BLaER1 treated with 17β-estradiol and CSF1 and Interleukin-3, amounts not matched to agents 10 nM and 100 nM (cell line): ENCODE measurements at regions not wholly inside any gene's neighbourhood (a gene's known extent, or its start where the extent isn't known, plus 50 kb on each side); places are given as distances from the start of the nearest gene placed in this dataset.

Source experiments
- H3K27ac ChIP-seq, 11 experiments: shearing (Covaris generic); formaldehyde crosslinking; 2 replicates each; pipeline ENCODE4 v1.8.1; 2022
- H3K27me3 ChIP-seq, 11 experiments: shearing (Covaris generic); formaldehyde crosslinking; 2 replicates each; pipeline ENCODE4 v1.8.1; 2022
- H3K36me3 ChIP-seq, 11 experiments: shearing (Covaris generic); formaldehyde crosslinking; 2 replicates each; pipeline ENCODE4 v1.8.1; 2022
- H3K4me1 ChIP-seq, 10 experiments: shearing (Covaris generic); formaldehyde crosslinking; 2 replicates each; pipeline ENCODE4 v1.8.1; 2022
- H3K4me2 ChIP-seq, 11 experiments: shearing (Covaris generic); formaldehyde crosslinking; 2 replicates each; pipeline ENCODE4 v1.8.1; 2022
- H3K4me3 ChIP-seq, 10 experiments: shearing (Covaris generic); formaldehyde crosslinking; 2 replicates each; pipeline ENCODE4 v1.8.1; 2022
- H3K9ac ChIP-seq, 11 experiments: shearing (Covaris generic); formaldehyde crosslinking; 2 replicates each; pipeline ENCODE4 v1.8.1; 2022
- H3K9me3 ChIP-seq, 11 experiments: shearing (Covaris generic); formaldehyde crosslinking; replicated peaks in 1 of 11; 2 replicates each; pipeline ENCODE4 v1.8.1; 2022
- H4K20me1 ChIP-seq, 11 experiments: shearing (Covaris generic); formaldehyde crosslinking; 2 replicates each; pipeline ENCODE4 v1.8.1; 2022
- Cebpa-rat ChIP-seq, 11 experiments: shearing (Covaris generic); IDR thresholded peaks; 2 replicates each; pipeline ENCODE4 v1.8.1; 2022

- Histone ChIP-seq H3K4me1 (no peaks in the 10 kb centered on the region), H3K9ac (no peak overlapping the region)
- TF ChIP-seq Cebpa-rat (IDR thresholded peaks at IDR 0.05): no peak
Measured at GRCh38 chr20:7361321-7361720, 578.9 kb downstream of the HAO1 start.

GRCh38 chr20:7361931-7362330 lies 578.3 kb downstream of the HAO1 start:
- Histone ChIP-seq H3K9ac (no peak overlapping the region), H3K4me3 (no peak overlapping the region), H3K36me3 (no peaks in the 10 kb centered on the region), H3K27me3 (no peaks in the 10 kb centered on the region), H3K9me3 (peaks cover 0 to 8% (median 0%) of the 10 kb centered on the region in 11 experiments; a peak in 5 of 22 replicates), H3K27ac (no peak overlapping the region), H3K4me2 (no peak overlapping the region), H4K20me1 (no peaks in the 10 kb centered on the region), H3K4me1 (no peaks in the 10 kb centered on the region)
- TF ChIP-seq Cebpa-rat (IDR thresholded peaks at IDR 0.05): no peak

More at GRCh38 chr20:7361321-7361720, 578.9 kb downstream of the HAO1 start:
- Histone ChIP-seq H3K27ac (no peak overlapping the region), H3K4me2 (no peak overlapping the region), H4K20me1 (no peaks in the 10 kb centered on the region), H3K27me3 (no peaks in the 10 kb centered on the region), H3K36me3 (no peaks in the 10 kb centered on the region), H3K9me3 (peaks cover 0 to 8% (median 0%) of the 10 kb centered on the region in 11 experiments; a peak in 5 of 22 replicates), H3K4me3 (no peak overlapping the region)

- H3K36me3 ChIP-seq: no peaks in the 10 kb centered on the region
- H3K27me3 ChIP-seq: no peaks in the 10 kb centered on the region
- no peaks in the 10 kb centered on the region for H3K4me1 ChIP-seq
- H4K20me1 ChIP-seq: no peaks in the 10 kb centered on the region
- TF ChIP-seq Cebpa-rat (IDR thresholded peaks at IDR 0.05): no peak
- H3K4me2 ChIP-seq: no peak overlapping the region
- H3K9me3 ChIP-seq: peaks cover 0 to 8% (median 0%) of the 10 kb centered on the region in 11 experiments; a peak in 5 of 22 replicates
- no peak overlapping the region for H3K27ac ChIP-seq
- no peak overlapping the region for H3K4me3 ChIP-seq
- no peak overlapping the region for H3K9ac ChIP-seq
Measured at GRCh38 chr20:7362601-7363000, 577.7 kb downstream of the HAO1 start.

GRCh38 chr20:7366189-7366588 lies 574.1 kb downstream of the HAO1 start:
- peaks cover 0 to 8% (median 0%) of the 10 kb centered on the region in 11 experiments; a peak in 5 of 22 replicates for H3K9me3 ChIP-seq
- no peak for TF ChIP-seq Cebpa-rat (IDR thresholded peaks at IDR 0.05)
- H3K4me2 ChIP-seq: no peak overlapping the region
- no peaks in the 10 kb centered on the region for H3K4me1 ChIP-seq
- no peak overlapping the region for H3K4me3 ChIP-seq
- no peaks in the 10 kb centered on the region for H4K20me1 ChIP-seq
- H3K9ac ChIP-seq: no peak overlapping the region
- no peaks in the 10 kb centered on the region for H3K27me3 ChIP-seq
- H3K27ac ChIP-seq: no peak overlapping the region
- no peaks in the 10 kb centered on the region for H3K36me3 ChIP-seq

- Histone ChIP-seq H3K9ac (no peak overlapping the region), H3K4me1 (no peaks in the 10 kb centered on the region), H3K36me3 (no peaks in the 10 kb centered on the region), H3K27ac (no peak overlapping the region), H3K27me3 (no peaks in the 10 kb centered on the region), H3K4me2 (no peak overlapping the region), H3K9me3 (no peaks in the 10 kb centered on the region), H3K4me3 (no peak overlapping the region), H4K20me1 (no peaks in the 10 kb centered on the region)
- no peak for TF ChIP-seq Cebpa-rat (IDR thresholded peaks at IDR 0.05)
Measured at GRCh38 chr20:7371518-7372163, 568.6 kb downstream of the HAO1 start.

- Histone ChIP-seq H3K9me3 (no peaks in the 10 kb centered on the region), H3K27me3 (no peaks in the 10 kb centered on the region), H3K4me1 (no peaks in the 10 kb centered on the region), H3K4me2 (no peak overlapping the region), H3K9ac (no peak overlapping the region), H3K27ac (no peak overlapping the region), H3K36me3 (no peaks in the 10 kb centered on the region), H4K20me1 (no peaks in the 10 kb centered on the region), H3K4me3 (no peak overlapping the region)
- no peak for TF ChIP-seq Cebpa-rat (IDR thresholded peaks at IDR 0.05)
Measured at GRCh38 chr20:7375905-7376304, 564.4 kb downstream of the HAO1 start.

- Histone ChIP-seq H3K27me3 (no peaks in the 10 kb centered on the region), H3K9me3 (no peaks in the 10 kb centered on the region; a peak in 1 of 22 replicates), H3K9ac (no peak overlapping the region), H3K36me3 (no peaks in the 10 kb centered on the region), H3K4me2 (no peak overlapping the region), H3K4me1 (no peaks in the 10 kb centered on the region), H3K27ac (no peak overlapping the region), H3K4me3 (no peak overlapping the region), H4K20me1 (no peaks in the 10 kb centered on the region)
- TF ChIP-seq Cebpa-rat (IDR thresholded peaks at IDR 0.05): no peak
Measured at GRCh38 chr20:7378864-7379605, 561.2 kb downstream of the HAO1 start.

- H3K4me1 ChIP-seq: no peaks in the 10 kb centered on the region
- no peak overlapping the region for H3K4me2 ChIP-seq
- H3K36me3 ChIP-seq: no peaks in the 10 kb centered on the region
- no peaks in the 10 kb centered on the region for H3K27me3 ChIP-seq
- H3K4me3 ChIP-seq: no peak overlapping the region
- no peaks in the 10 kb centered on the region for H4K20me1 ChIP-seq
- no peak for TF ChIP-seq Cebpa-rat (IDR thresholded peaks at IDR 0.05)
- no peak overlapping the region for H3K27ac ChIP-seq
- no peak overlapping the region for H3K9ac ChIP-seq
- H3K9me3 ChIP-seq: no peaks in the 10 kb centered on the region; a peak in 1 of 22 replicates
Measured at GRCh38 chr20:7379621-7380220, 560.5 kb downstream of the HAO1 start.

- no peak overlapping the region for H3K4me2 ChIP-seq
- H4K20me1 ChIP-seq: no peaks in the 10 kb centered on the region
Measured at GRCh38 chr20:7383216-7383615, 557.0 kb downstream of the HAO1 start.

More at GRCh38 chr20:7383216-7383615, 557.0 kb downstream of the HAO1 start:
- Histone ChIP-seq H3K27ac (no peak overlapping the region), H3K4me3 (no peak overlapping the region), H3K9me3 (no peaks in the 10 kb centered on the region; a peak in 1 of 22 replicates), H3K9ac (no peak overlapping the region), H3K27me3 (no peaks in the 10 kb centered on the region), H3K4me1 (no peaks in the 10 kb centered on the region), H3K36me3 (no peaks in the 10 kb centered on the region)
- TF ChIP-seq Cebpa-rat (IDR thresholded peaks at IDR 0.05): no peak
